GM18951 (cell line): ENCODE measurements at regions not wholly inside any gene's neighbourhood (a gene's known extent, or its start where the extent isn't known, plus 50 kb on each side); places are given as distances from the start of the nearest gene placed in this dataset.
"Not testable (repeated sequence)": the region's sequence is repeated elsewhere in the genome, so short reads cannot be mapped to it uniquely, and the experiment has no call there.

ENCODE experiments used
- POLR2A ChIP-seq: IDR thresholded peaks from 4 replicates; pipeline ENCODE4 v1.6.1; 2011; ENCODE audit warnings: mild to moderate bottlenecking; ENCODE audit not compliant: insufficient read length, insufficient read depth; ENCODE audit errors: extremely low read depth
- in situ Hi-C: fragments of 300-500 bp; cut with MboI; formaldehyde crosslinking; loops from one replicate; pipeline ENCODE4 v1.12.0; 2022; ENCODE audit warnings: low sequenced_read_pairs, mixed read lengths, inconsistent platforms; ENCODE audit not compliant: unreplicated experiment

GRCh38 chr18:5057386-5058348, 139.4 kb downstream of the AKAIN1 start:
- in situ Hi-C loops: no loop called here
- TF ChIP-seq POLR2A: no peak

- TF ChIP-seq POLR2A: no peak
- in situ Hi-C loops: no loop called here
Measured at GRCh38 chr18:5052491-5052890, 144.6 kb downstream of the AKAIN1 start.

- no peak for TF ChIP-seq POLR2A
- in situ Hi-C loops: no loop called here
Measured at GRCh38 chr18:5051207-5051606, 145.8 kb downstream of the AKAIN1 start.

- TF ChIP-seq POLR2A: no peak
- in situ Hi-C loops: no loop called here
Measured at GRCh38 chr18:5049124-5049523, 147.9 kb downstream of the AKAIN1 start.

GRCh38 chr18:5040476-5040875, 156.6 kb downstream of the AKAIN1 start:
- in situ Hi-C loops: no loop called here
- no peak for TF ChIP-seq POLR2A

GRCh38 chr18:5036523-5036922, 160.5 kb downstream of the AKAIN1 start:
- TF ChIP-seq POLR2A: no peak
- in situ Hi-C loops: no loop called here

- in situ Hi-C loops: no loop called here
- TF ChIP-seq POLR2A: no peak
Measured at GRCh38 chr18:5031216-5031615, 165.8 kb downstream of the AKAIN1 start.

- TF ChIP-seq POLR2A: no peak
- in situ Hi-C loops: no loop called here
Measured at GRCh38 chr18:5030636-5031035, 166.4 kb downstream of the AKAIN1 start.

- TF ChIP-seq POLR2A: no peak
- in situ Hi-C loops: no loop called here
Measured at GRCh38 chr18:5029592-5029991, 167.5 kb downstream of the AKAIN1 start.

GRCh38 chr18:5024741-5025140, 172.3 kb downstream of the AKAIN1 start:
- TF ChIP-seq POLR2A: no peak
- in situ Hi-C loops: no loop called here

- in situ Hi-C loops: no loop called here
- TF ChIP-seq POLR2A: no peak
Measured at GRCh38 chr18:5021558-5021957, 175.5 kb downstream of the AKAIN1 start.

- TF ChIP-seq POLR2A: no peak
- in situ Hi-C loops: no loop called here
Measured at GRCh38 chr18:5015213-5015612, 181.8 kb downstream of the AKAIN1 start.

GRCh38 chr18:5004031-5004820, 192.8 kb downstream of the AKAIN1 start:
- in situ Hi-C loops: not testable (repeated sequence)

GRCh38 chr18:4994710-4995109, 202.3 kb downstream of the AKAIN1 start:
- in situ Hi-C loops: no loop called here
- no peak for TF ChIP-seq POLR2A
